Skeletal muscle tissue (tissue), 3 donors: ENCODE measurements at regions not wholly inside any gene's neighbourhood (a gene's known extent, or its start where the extent isn't known, plus 50 kb on each side); places are given as distances from the start of the nearest gene placed in this dataset.

Experiments used
- H3K27ac ChIP-seq: one replicate; pipeline ENCODE4 v1.7.0; 2013; ENCODE audit warnings: mild to moderate bottlenecking, low read depth, low read length, inconsistent platforms
- H3K27me3 ChIP-seq, 3 donors: one replicate each; pipeline ENCODE4 v1.7.0; 2013; ENCODE audit warnings: low read length in 3 of 3; ENCODE audit not compliant: control insufficient read depth in 3 of 3, insufficient read depth in 3 of 3
- H3K36me3 ChIP-seq, 3 donors: one replicate each; pipeline ENCODE4 v1.7.0; 2013; ENCODE audit warnings: low read length in 3 of 3; ENCODE audit not compliant: control insufficient read depth in 3 of 3, insufficient read depth in 3 of 3
- H3K4me1 ChIP-seq, 3 donors: one replicate each; pipeline ENCODE4 v1.7.0; 2013; ENCODE audit warnings: low read length in 3 of 3, mild to moderate bottlenecking in 3 of 3; ENCODE audit not compliant: control insufficient read depth in 3 of 3, insufficient read depth in 3 of 3
- H3K4me3 ChIP-seq, 3 donors: one replicate each; pipeline ENCODE4 v1.7.0; 2013; ENCODE audit warnings: low read length in 3 of 3
- H3K9ac ChIP-seq, 3 donors: one replicate each; pipeline ENCODE4 v1.7.0; 2013; ENCODE audit warnings: low read length in 3 of 3, mild to moderate bottlenecking in 3 of 3, moderate library complexity in 2 of 3, low read depth in 1 of 3
- H3K9me3 ChIP-seq, 3 donors: one replicate each; pipeline ENCODE4 v1.7.0; 2013; ENCODE audit warnings: low read length in 3 of 3; ENCODE audit not compliant: control insufficient read depth in 3 of 3
- donor health status: Osteomylitis.

- Histone ChIP-seq H3K9ac (no peak overlapping the region), H3K27me3 (no peaks in the 10 kb centered on the region), H3K9me3 (peaks cover 3 to 10% (median 8%) of the 10 kb centered on the region in 3 donors), H3K36me3 (no peaks in the 10 kb centered on the region), H3K4me1 (peaks cover 11 to 15% (median 12%) of the 10 kb centered on the region in 3 donors), H3K27ac (no peak overlapping the region), H3K4me3 (no peak overlapping the region)
These were observed 100.7 kb upstream of the ATF7IP start for GRCh38 chr12:14264778-14265177.

GRCh38 chr12:14268120-14268515 is 97.4 kb upstream of the ATF7IP start:
- H3K27ac ChIP-seq, result no peak overlapping the region
- no peaks in the 10 kb centered on the region for H3K36me3 ChIP-seq
- H3K4me3 ChIP-seq, result no peak overlapping the region
- H3K27me3 ChIP-seq, result no peaks in the 10 kb centered on the region
- no peak overlapping the region for H3K9ac ChIP-seq
- H3K4me1 ChIP-seq, result peaks cover 0 to under 1% (median 0%) of the 10 kb centered on the region in 3 donors
- peaks cover 3 to 12% (median 8%) of the 10 kb centered on the region in 3 donors for H3K9me3 ChIP-seq

- peaks cover 0 to 2% (median 0%) of the 10 kb centered on the region in 3 donors for H3K9me3 ChIP-seq
- peaks cover 0 to 6% (median 2%) of the 10 kb centered on the region in 3 donors for H3K4me1 ChIP-seq
- H3K27me3 ChIP-seq, result no peaks in the 10 kb centered on the region
These were observed 95.1 kb upstream of the ATF7IP start for GRCh38 chr12:14270392-14270791.

GRCh38 chr12:14272956-14273912 is 92.2 kb upstream of the ATF7IP start:
- no peaks in the 10 kb centered on the region for H3K36me3 ChIP-seq
- H3K27ac ChIP-seq, result peak overlapping the region; percentile 25
- no peak overlapping the region for H3K9ac ChIP-seq
- no peaks in the 10 kb centered on the region for H3K27me3 ChIP-seq
- peaks cover 0 to 2% (median 0%) of the 10 kb centered on the region in 3 donors for H3K9me3 ChIP-seq
- no peak overlapping the region for H3K4me3 ChIP-seq
- H3K4me1 ChIP-seq, result peaks cover 0 to 6% (median 2%) of the 10 kb centered on the region in 3 donors

More at GRCh38 chr12:14270392-14270791, 95.1 kb upstream of the ATF7IP start:
- Histone ChIP-seq H3K27ac (no peak overlapping the region), H3K9ac (no peak overlapping the region), H3K4me3 (no peak overlapping the region), H3K36me3 (no peaks in the 10 kb centered on the region)

- no peaks in the 10 kb centered on the region for H3K27me3 ChIP-seq
- no peak overlapping the region for H3K9ac ChIP-seq
- peaks cover 0 to 6% (median 2%) of the 10 kb centered on the region in 3 donors for H3K4me1 ChIP-seq
- H3K9me3 ChIP-seq, result peaks cover 0 to 2% (median 0%) of the 10 kb centered on the region in 3 donors
- no peaks in the 10 kb centered on the region for H3K36me3 ChIP-seq
- H3K4me3 ChIP-seq, result no peak overlapping the region
- H3K27ac ChIP-seq, result no peak overlapping the region
These were observed 91.6 kb upstream of the ATF7IP start for GRCh38 chr12:14273913-14274311.

- Histone ChIP-seq H3K9ac (no peak overlapping the region), H3K27ac (no peak overlapping the region), H3K9me3 (peaks cover 0 to 2% (median 0%) of the 10 kb centered on the region in 3 donors), H3K36me3 (no peaks in the 10 kb centered on the region), H3K27me3 (no peaks in the 10 kb centered on the region), H3K4me1 (peaks cover 0 to 6% (median 2%) of the 10 kb centered on the region in 3 donors), H3K4me3 (no peak overlapping the region)
These were observed 90.4 kb upstream of the ATF7IP start for GRCh38 chr12:14275111-14275510.

- H3K36me3 ChIP-seq, result no peaks in the 10 kb centered on the region
- peaks cover 0 to 6% (median 2%) of the 10 kb centered on the region in 3 donors for H3K4me1 ChIP-seq
- no peak overlapping the region for H3K4me3 ChIP-seq
- H3K9ac ChIP-seq, result no peak overlapping the region
- no peak overlapping the region for H3K27ac ChIP-seq
- H3K9me3 ChIP-seq, result no peaks in the 10 kb centered on the region
- no peaks in the 10 kb centered on the region for H3K27me3 ChIP-seq
These were observed 89.6 kb upstream of the ATF7IP start for GRCh38 chr12:14275886-14276285.

GRCh38 chr12:14278294-14278953 is 87.1 kb upstream of the ATF7IP start:
- Histone ChIP-seq H3K4me1 (peaks cover 0 to 2% (median 2%) of the 10 kb centered on the region in 3 donors), H3K4me3 (no peak overlapping the region), H3K9me3 (no peaks in the 10 kb centered on the region), H3K27me3 (no peaks in the 10 kb centered on the region), H3K36me3 (no peaks in the 10 kb centered on the region), H3K9ac (no peak overlapping the region), H3K27ac (no peak overlapping the region)

- no peaks in the 10 kb centered on the region for H3K36me3 ChIP-seq
- no peaks in the 10 kb centered on the region for H3K9me3 ChIP-seq
- no peak overlapping the region for H3K27ac ChIP-seq
- H3K9ac ChIP-seq, result no peak overlapping the region
- H3K4me1 ChIP-seq, result no peaks in the 10 kb centered on the region
- H3K4me3 ChIP-seq, result no peak overlapping the region
- H3K27me3 ChIP-seq, result no peaks in the 10 kb centered on the region
These were observed 85.6 kb upstream of the ATF7IP start for GRCh38 chr12:14279845-14280244.

- no peaks in the 10 kb centered on the region for H3K9me3 ChIP-seq
- H3K27me3 ChIP-seq, result no peaks in the 10 kb centered on the region
- H3K27ac ChIP-seq, result no peak overlapping the region
- no peaks in the 10 kb centered on the region for H3K4me1 ChIP-seq
- H3K4me3 ChIP-seq, result no peak overlapping the region
- no peaks in the 10 kb centered on the region for H3K36me3 ChIP-seq
- no peak overlapping the region for H3K9ac ChIP-seq
These were observed 84.6 kb upstream of the ATF7IP start for GRCh38 chr12:14280921-14281320.
